NCI-H446 treated with DMSO at 0.1 percent for 48 hours (cell line): ENCODE measurements at regions not wholly inside any gene's neighbourhood (a gene's known extent, or its start where the extent isn't known, plus 50 kb on each side); places are given as distances from the start of the nearest gene placed in this dataset.
"Not testable (repeated sequence)": the region's sequence is repeated elsewhere in the genome, so short reads cannot be mapped to it uniquely, and the experiment has no call there.

Source experiments
- DNase-seq: peaks from one replicate; lab custom pipeline; 2025; lab: John Stamatoyannopoulos, UW

- DNase-seq, result no peak
Observed at GRCh38 chr13:89214185-89214584, 1543.0 kb downstream of the SLITRK5 start.

- not testable (repeated sequence) for DNase-seq
Observed at GRCh38 chr13:89215319-89215718, 1544.1 kb downstream of the SLITRK5 start.

GRCh38 chr13:89217813-89218212 is 1546.6 kb downstream of the SLITRK5 start:
- no peak for DNase-seq

GRCh38 chr13:89221557-89222158 is 1550.5 kb downstream of the SLITRK5 start:
- no peak for DNase-seq

GRCh38 chr13:89227356-89227755 is 1556.2 kb downstream of the SLITRK5 start:
- no peak for DNase-seq

GRCh38 chr13:89238496-89238895 is 1567.3 kb downstream of the SLITRK5 start:
- no peak for DNase-seq

- DNase-seq, result no peak
Observed at GRCh38 chr13:89239361-89240127, 1568.4 kb downstream of the SLITRK5 start.

GRCh38 chr13:89255844-89256406 is 1584.8 kb downstream of the SLITRK5 start:
- DNase-seq, result no peak

- DNase-seq, result no peak
Observed at GRCh38 chr13:89267734-89268133, 1596.6 kb downstream of the SLITRK5 start.

- DNase-seq, result no peak
Observed at GRCh38 chr13:89269737-89270136, 1598.6 kb downstream of the SLITRK5 start.

GRCh38 chr13:89270736-89271135 is 1599.6 kb downstream of the SLITRK5 start:
- DNase-seq, result no peak

GRCh38 chr13:89279374-89279773 is 1608.2 kb downstream of the SLITRK5 start:
- DNase-seq, result no peak

GRCh38 chr13:89281331-89281730 is 1610.2 kb downstream of the SLITRK5 start:
- DNase-seq, result no peak

- DNase-seq, result no peak
Observed at GRCh38 chr13:89282241-89282640, 1611.1 kb downstream of the SLITRK5 start.

- DNase-seq, result no peak
Observed at GRCh38 chr13:89287381-89287780, 1616.2 kb downstream of the SLITRK5 start.

GRCh38 chr13:89294115-89294867 is 1623.1 kb downstream of the SLITRK5 start:
- DNase-seq, result no peak

GRCh38 chr13:89307278-89307677 is 1636.1 kb downstream of the SLITRK5 start:
- DNase-seq, result no peak

GRCh38 chr13:89310943-89311672 is 1639.9 kb downstream of the SLITRK5 start:
- no peak for DNase-seq

GRCh38 chr13:89315287-89315686 is 1644.1 kb downstream of the SLITRK5 start:
- no peak for DNase-seq

GRCh38 chr13:89322466-89322865 is 1651.3 kb downstream of the SLITRK5 start:
- no peak for DNase-seq

- DNase-seq, result no peak
Observed at GRCh38 chr13:89324582-89324981, 1653.4 kb downstream of the SLITRK5 start.

GRCh38 chr13:89343165-89343564 is 1672.0 kb downstream of the SLITRK5 start:
- DNase-seq, result no peak
